HG03565 (cell line): ENCODE measurements at regions not wholly inside any gene's neighbourhood (a gene's known extent, or its start where the extent isn't known, plus 50 kb on each side); places are given as distances from the start of the nearest gene placed in this dataset.
"Not testable (repeated sequence)": the region's sequence is repeated elsewhere in the genome, so short reads cannot be mapped to it uniquely, and the experiment has no call there.

ENCODE experiments used
- ATAC-seq: cut with Tn5 transposase; IDR thresholded peaks from one replicate; pipeline ENCODE4 v1.9.1; 2021; ENCODE audit warnings: mild to moderate bottlenecking, moderate library complexity; ENCODE audit not compliant: unreplicated experiment

DNA sequence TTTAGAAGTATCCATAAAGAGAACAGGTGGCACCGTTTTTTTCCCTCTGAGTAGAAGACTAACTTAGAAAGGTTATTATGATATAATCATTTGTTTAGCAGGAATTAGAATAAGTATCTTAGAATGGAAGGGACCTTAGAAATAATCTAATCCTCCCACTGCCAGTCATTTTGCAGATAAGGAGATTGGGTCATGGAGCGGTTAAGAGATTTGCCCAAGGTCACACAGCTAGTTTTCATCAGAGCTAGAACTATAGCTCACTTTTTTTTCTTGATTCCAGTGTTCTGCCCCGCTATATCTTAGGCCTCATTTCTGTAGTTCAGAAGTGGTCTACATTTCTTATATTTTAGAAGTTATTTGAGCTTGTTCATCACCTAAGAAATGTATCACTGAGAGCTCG is 139.6 kb downstream of the PRL start:
- ATAC-seq: no peak

DNA sequence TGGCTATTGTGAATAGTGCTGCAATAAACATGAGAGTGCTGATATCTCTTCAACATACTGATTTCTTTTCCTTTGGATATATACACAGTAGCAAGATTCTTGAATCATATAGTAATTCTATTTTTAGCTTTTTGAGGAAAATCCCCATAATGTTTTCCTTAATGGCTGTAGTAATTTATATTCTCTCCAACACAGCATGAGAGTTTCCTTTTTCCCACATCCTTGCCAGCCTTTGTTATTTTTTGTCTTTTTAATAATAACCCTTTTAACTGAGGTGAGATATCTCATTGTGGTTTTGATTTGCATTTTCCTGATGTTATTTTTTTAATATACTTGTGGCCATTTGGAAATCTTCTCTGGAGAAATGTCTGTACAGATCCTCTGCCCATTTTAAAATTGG is 132.6 kb downstream of the PRL start:
- no peak for ATAC-seq

DNA sequence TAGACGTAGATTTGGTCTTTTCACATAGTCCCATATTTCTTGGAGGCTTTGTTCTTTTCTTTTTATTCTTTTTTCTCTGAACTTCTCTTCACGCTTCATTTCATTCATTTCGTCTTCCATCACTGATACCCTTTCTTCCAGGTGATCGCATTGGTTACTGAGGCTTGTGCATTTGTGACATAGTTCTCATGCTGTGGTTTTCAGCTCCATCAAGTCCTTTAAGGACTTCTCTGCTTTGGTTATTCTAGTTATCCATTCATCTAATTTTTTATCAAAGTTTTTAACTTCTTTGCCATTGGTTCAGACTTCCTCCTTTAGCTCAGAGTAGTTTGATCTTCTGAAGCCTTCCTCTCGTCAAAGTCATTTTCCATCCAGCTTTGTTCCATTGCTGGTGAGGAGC is 125.8 kb downstream of the PRL start:
- ATAC-seq: not testable (repeated sequence)

DNA sequence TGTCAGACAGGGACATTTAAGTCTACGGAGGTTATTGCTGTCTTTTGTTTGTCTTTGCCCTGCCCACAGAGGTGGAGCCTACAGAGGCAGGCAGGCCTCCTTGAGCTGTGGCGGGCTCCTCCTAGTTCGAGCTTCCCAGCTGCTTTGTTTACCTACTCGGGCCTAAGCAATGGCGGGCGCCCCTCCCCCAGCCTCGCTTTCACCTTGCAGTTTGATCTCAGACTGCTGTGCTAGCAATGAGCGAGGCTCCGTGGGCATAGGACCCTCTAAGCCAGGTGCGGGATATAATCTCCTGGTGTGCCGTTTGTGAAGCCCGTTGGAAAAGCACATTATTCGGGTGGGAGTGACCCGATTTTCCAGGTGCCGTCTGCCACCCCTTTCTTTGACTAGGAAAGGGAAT is 125.0 kb downstream of the PRL start:
- ATAC-seq: not testable (repeated sequence)

DNA sequence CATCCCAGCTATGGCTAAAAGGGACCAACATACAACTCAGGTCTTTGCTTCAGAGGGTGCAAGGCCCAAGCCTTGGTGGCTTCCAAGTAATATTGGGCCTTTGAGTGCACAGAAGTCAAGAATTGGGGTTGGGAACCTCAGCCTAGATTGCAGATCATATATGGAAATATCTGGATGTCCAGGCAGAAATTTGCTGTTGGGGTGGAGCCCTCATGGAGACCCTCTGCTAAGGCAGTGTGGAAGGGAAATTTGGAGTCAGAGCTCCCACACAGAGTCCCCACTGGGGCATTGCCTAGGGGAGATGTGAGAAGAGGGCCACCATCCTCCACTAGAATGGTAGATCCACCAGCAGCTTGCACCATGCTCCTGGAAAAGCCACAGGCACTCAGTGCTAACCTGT is 123.5 kb downstream of the PRL start:
- no peak for ATAC-seq

DNA sequence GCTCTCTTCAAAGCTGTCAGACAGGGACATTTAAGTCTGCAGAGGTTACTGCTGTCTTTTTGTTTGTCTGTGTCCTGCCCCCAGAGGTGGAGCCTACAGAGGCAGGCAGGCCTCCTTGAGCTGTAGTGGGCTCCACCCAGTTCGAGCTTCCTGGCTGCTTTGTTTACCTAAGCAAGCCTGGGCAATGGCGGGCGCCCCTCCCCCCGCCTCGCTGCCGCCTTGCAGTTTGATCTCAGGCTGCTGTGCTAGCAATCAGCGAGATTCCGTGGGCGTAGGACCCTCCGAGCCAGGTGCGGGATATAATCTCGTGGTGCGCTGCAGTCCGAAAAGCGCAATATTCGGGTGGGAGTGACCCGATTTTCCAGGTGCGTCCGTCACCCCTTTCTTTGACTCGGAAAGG is 116.6 kb downstream of the PRL start:
- ATAC-seq: not testable (repeated sequence)

DNA sequence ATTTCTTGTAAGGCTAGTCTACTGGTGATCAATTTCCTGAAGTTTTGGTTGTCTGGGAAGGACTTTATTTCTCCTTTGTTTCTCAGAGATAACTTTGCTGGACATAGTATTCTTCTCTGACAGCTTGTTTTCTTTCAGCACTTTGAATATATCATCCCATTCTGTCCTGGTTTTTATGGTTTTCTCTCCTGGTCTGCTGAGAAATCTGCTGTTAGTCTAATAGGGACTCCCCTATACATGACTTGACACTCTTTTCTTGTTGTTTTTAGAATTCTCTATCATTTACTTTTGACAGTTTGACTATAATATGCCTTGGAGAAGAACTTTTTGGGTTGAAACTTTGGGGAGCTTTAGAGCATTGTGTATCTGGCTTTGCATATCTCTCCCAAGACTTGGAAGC is 112.5 kb downstream of the PRL start:
- no peak for ATAC-seq

DNA sequence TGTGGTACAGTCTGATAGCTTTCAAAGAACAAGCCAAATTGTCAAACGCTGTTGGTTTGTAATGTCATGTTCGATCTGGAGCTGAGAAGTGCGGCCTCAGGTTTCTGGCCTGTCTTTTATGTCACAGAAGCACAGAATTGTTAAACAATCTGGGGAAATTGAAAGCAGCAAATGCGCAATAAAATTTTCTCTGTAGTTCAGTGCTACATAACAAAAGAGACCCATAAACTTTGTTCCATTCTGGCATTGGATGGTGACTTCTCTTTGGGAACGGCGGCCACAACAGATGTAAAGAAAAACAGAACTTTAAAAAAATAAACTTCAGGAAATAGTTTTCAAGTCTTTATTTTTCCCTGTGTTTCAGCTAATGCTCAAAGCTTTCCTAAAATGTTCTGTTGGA is 106.9 kb downstream of the PRL start:
- ATAC-seq: no peak

DNA sequence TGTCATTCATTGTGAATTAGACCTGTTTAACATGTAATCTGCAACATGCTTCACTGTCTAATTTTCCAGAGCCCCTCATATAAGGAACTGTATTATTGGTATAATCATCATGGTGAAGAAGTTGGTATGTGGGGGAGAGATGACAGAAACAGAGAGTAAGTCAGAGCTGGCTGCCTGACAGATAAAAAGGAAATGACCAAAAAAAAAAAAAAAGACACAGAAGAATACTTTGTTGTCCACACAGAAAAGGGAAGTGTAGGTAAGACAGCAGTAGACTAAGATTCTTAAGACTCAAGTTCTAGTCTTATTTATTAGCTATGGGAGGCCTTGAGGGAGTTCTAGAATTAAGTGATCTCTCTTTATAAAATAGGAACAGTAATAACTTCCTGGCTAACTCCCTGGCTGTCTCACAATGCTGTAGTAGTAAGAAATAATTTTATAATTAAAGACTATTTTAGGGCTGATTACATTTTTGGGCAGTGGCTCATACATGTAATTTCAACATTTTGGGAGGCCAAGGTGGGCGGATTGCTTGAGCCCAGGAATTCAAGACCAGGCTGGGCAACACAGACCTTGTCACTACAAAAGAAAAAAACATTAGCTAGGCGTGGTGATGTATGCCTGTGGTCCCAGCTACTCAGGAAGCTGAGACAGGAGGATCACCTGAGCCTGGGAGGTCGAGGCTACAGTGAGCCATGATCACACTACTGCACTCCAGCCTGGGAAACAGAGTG is 102.5 kb downstream of the PRL start:
- ATAC-seq: peak; percentile 56

DNA sequence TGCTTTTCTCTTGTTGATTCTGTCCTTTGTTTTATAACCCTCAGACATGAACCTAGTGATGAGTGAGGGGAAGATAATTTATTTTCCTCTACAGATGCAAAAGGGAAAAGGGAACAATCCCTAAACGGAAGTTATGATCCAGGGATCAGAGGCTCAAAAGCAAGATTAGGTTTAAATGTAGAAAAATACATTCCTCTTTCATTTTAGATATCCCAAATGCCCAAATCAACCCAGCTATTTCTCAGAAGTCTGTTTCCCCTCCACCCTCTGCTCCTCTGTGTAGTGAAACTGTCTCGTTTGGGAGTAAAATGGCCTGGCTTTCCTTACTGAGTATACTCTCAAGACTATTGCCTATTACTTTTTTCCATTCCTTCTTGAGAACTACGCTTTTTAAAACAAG is 97.1 kb downstream of the PRL start:
- ATAC-seq: no peak

DNA sequence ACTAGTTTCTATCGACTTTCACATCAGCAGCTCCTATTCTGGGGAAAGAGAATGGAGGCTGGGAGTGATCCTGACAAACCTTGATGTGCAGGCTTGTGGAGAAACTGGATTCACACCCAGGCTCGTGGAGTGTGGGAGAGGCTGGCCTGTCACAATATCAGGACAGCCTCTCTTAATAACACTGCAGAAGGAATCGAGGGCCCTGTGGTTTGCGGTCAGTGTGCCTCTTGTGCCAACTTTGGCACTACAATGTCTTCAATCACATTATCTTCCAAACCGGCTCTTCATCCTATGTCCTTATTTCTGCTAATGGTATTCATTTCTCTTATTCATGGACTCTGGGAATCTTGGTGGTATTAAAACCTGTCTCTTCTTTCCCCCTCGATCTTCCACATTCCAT is 92.7 kb downstream of the PRL start:
- ATAC-seq: no peak

DNA sequence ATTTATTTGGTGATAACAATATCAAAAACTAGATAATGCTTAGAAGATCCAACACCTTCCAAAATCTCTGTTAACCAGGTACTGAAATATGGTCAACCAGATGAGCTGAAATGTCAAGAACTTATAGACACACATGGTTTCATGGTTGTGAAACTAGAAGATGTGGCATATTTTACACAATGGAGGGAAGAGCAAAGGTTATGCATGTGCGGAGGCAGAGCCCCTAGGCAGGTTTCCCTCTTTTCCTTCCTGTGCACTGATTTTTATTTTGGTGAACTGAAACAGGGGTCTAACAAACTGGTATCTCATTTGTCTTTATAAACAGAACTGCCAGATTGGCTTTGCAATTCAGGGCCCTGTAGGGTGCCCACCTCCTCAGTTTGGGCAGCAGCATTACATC is 91.6 kb downstream of the PRL start:
- ATAC-seq: no peak

DNA sequence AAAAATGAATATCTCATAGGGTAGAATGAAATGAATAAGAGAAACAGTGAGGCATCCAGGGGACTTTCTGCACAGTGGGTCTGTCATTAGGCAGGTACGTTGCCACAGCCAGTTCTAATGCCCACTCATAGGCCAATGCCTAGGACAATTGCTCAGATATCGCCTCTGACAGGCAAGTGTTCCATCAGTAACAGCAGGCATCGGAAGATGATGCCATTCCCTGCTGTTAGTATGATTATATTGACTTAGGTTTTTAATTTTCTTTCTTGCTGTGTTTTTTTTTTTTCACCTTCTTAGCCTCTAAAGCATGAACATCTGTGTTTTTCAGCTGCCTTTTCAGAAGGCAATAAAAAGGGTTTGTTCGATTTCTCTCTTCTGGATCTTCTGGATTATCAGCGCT is 90.7 kb downstream of the PRL start:
- ATAC-seq: no peak

DNA sequence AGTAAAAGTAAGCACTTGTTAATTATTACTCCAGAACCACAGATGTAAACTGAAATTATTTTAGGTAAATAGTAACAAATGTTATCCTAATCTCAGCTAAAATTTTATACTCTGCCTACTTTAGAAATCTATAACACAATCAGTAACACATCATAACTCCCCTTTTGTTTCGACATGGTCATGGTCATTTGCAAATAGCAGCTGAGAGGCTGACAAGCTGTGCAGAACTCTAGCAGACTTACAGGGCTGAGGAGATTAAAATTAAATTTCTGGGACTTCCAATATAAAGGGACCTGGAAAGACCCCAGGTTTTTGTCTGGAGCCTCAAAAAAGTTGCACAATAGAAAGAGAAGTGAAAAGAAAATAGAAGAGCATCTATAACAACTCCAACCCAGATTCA is 88.8 kb downstream of the PRL start:
- ATAC-seq: no peak

DNA sequence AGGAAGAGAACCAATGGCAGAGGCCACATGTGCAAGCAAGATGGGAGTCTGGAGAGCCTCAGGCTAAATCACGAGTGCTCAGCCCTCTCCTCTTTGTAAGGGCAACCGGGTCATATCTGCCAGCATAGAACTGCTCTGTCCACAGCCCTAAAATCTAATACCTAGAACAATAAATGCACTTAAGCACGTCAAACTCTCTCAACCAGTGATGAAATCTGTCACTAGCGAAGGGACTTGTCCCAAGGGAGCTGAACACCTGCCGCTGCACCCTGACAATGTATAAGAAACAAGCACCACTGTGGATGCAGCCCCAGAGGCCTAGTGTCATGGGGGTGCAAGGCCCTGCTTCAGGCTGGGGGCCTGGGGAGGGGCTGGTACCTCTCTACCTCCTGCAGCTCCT is 82.5 kb downstream of the PRL start:
- ATAC-seq: no peak

DNA sequence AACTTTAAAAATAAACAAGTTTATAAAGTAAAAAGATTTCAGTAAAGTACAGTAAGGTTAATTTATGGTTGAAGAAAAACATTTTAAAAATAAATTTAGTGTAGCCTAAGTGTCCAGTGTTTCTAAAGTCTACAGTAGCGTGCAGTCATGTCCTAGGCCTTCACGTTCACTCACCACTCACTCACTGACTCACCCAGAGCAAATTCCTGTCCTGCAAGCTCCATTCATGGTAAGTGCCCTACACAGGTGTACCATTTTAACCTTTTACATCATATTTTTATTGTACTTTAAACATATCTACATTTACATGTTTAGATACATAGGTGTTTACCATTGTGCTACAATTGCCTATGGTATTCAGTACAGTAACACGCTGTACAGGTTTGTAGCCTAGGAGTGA is 81.4 kb downstream of the PRL start:
- ATAC-seq: not testable (repeated sequence)

DNA sequence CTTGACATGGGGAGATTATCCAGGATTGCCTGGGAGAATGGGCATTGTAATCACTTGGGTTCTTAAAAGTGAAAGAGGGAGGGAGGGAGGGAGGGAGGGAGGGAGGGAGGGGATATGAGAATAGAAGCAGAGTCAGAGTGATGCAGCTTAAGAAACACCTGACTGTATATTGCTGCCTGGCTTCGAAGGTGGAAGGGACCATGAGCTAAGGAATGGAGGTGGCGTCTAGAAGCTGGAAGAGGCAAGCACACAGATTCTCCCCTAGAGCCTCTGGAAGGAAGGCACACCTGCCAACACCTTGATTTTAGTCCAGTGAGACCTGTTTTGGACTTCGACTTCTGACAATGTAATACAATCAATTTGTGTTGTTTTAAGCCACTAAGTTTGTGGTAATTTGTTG is 78.4 kb downstream of the PRL start:
- ATAC-seq: no peak

DNA sequence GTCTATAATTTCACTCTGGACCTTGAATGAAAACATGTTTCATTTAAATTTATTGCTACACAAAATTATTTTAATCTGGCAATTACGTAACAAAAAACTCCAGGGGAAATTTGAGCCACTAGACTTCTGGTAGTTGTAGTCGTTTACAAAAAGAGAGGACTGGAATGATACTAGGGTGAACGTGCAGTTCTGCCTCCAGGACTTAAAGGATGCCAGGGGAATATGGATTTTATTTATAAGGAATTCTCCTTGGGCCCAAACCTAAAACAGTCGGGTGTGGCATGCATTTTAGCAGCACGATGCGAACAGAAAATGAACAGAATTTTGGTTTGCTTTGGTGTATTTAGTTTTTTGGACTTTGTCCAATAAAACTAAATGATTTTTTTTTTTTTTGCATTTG is 76.9 kb downstream of the PRL start:
- no peak for ATAC-seq

DNA sequence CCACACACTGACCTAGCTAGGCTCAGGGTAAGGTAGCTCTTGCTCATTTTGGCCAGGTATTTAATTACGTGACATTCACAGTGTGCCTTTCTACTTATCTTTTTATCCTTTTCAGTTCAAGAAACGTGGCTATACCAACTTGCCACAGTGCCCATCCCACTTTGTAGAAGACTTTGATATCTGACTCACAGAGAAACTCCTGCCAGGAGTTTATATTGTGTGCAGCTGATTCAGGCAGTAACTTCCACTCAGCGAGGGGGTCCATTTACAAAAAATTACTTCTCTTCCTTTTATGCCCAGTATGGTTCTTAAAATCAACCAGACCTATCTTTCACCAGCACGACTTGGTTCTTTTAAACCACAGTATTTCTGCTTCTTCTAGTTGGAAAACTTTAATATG is 75.6 kb downstream of the PRL start:
- ATAC-seq: no peak

DNA sequence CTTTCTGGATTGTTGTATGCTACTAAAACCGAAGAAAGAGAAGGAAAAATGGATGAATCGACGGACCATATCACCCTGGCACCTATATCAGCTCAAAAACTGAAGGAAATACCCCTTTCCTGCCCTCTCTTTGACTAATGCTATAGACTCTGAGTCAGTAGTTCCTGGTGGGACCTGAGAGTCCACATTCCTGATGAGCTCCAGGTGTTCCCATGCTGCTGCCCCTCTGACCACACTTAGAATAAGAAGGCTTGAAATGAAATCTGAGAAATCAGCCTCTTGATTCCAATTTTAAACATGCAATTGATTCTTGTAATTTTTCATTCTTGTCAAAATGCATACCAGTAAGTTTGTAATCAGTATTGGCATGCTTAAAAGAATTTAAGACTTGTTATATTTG is 75.2 kb downstream of the PRL start:
- ATAC-seq: no peak

DNA sequence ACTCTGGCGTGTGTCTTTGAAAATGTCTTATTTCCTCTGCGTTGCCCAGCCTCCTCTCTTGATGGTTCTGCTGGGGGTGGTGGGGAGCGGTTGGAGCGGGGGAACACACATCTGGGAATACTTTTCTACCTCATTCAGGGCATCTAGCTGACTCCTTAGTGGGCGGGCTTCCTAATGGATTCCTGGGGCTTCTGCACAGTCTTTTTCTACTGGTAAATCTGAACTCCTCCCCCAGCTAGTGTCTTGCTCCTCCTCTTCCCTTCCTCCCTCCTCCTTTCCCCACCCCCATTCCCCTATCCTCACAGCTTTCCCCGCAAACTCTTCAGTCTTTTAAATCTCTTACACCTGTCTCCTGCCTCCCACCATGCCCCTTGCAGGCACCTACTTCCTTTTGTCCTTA is 74.4 kb downstream of the PRL start:
- no peak for ATAC-seq

DNA sequence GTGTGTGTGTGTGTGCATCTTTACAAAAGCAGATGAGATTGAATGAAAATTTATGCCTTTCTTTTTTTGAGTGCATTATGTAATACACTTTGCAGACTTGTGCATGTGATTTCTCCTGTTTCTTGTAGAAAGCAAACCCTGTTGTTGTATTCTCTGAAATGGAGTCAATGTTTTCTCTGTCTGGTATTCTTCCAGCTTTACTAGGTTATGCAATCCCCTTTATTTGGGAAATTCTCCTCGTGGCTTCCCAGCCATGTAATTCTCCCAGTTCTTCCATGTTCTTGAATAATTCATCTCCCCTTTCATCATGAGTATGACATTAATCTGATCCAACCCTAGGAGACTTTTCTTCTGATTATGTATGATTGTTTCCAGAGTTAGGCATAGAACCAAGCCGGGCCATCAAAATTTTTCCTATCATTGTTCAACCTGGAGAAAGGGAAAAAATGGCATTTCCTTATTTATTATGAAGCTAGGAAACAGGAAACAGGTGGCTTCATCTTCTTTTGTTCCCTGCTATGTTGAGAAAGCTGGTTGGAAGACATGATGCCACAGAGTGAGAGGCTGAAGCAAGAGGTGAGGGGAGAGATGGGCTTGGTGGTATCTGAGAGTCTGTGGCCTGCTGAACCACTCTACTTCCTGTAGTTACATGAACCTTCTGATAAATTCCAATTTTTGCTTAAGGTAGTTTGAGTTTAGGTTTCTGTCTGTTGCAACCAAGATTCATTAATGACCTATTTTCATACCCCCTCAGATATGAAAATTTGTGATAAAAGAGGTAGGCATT is 68.8 kb downstream of the PRL start:
- ATAC-seq: no peak

DNA sequence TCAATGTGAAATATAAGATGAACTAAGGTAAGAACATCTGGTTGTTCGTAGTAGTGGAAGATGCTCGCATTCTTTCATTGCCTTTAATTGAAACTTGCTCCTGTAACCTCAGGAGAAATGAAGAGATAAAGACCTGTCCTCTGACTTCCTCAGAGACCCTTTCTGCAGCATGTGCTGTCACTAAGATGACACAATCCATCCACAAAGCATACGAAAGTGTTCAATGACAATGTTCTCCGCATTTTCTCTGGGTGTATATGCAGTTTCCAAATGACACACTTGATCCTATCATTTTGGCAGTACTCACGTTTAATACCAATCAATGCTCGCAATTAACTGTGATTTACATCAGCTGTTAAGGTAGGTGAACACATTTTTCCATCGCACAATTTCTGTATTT is 65.8 kb downstream of the PRL start:
- no peak for ATAC-seq
